ENCODE measurements at regions not wholly inside any gene's neighbourhood (a gene's known extent, or its start where the extent isn't known, plus 50 kb on each side); places are given as distances from the start of the nearest gene placed in this dataset.

DNA sequence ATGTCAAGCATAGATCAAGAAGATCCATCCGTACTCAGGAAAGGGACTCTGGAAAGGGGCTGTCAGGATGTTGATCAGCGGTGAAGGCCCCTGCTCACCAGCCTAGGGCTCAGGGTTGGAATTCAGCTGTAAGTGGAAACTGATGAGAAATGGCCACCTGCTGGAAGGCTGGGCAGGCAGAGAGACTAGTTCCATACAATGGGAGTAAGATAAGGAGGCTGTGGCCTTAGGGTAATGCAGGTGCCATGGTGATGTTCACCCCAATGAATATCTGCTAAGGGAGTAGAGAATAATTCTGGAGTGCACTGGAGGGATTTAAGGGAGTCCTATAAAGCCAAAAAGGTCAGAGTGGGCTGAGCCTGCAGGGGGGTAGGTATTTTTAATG lies 256.6 kb downstream of the CYRIA start:
- H3K36me3 Mint-ChIP-seq (ENCODE audit: insufficient read depth in 1 of 3, low read depth in 3 of 3) = no peaks in the 10 kb centered on the region
- Histone ChIP-seq H2BK5ac (ENCODE audit: insufficient read length, low read length) (no peak overlapping the region), H4K20me1 (ENCODE audit: control insufficient read depth, insufficient read depth, insufficient read length) (no peaks in the 10 kb centered on the region), H2BK15ac (ENCODE audit: low read depth, low read length) (no peak overlapping the region), H3K79me1 (ENCODE audit: insufficient read depth, low read depth, low read length, poor library complexity, severe bottlenecking) (no peaks in the 10 kb centered on the region), H3K23ac (ENCODE audit: insufficient read length, low read depth, low read length) (no peak overlapping the region), H3K23me2 (ENCODE audit: insufficient read length, low read depth, low read length, poor library complexity, severe bottlenecking) (no peaks in the 10 kb centered on the region), H2BK120ac (ENCODE audit: low read depth, low read length, poor library complexity, severe bottlenecking) (no peak overlapping the region), H3T11ph (ENCODE audit: low read length) (no peak overlapping the region), H3K14ac (ENCODE audit: insufficient read depth, low read length) (no peak overlapping the region), H2AK5ac (ENCODE audit: insufficient read length, low read length) (no peak overlapping the region), H3K4me1 (ENCODE audit: insufficient read depth, low read length) (no peaks in the 10 kb centered on the region), H3K27ac (ENCODE audit: insufficient read length, low read depth, low read length) (no peak overlapping the region), H3K4ac (ENCODE audit: low read depth, low read length) (no peak overlapping the region), H3K4me2 (ENCODE audit: insufficient read depth, insufficient read length, low read length) (no peak overlapping the region), H3K18ac (ENCODE audit: insufficient read length, low read depth, low read length) (no peak overlapping the region), H4K91ac (ENCODE audit: insufficient read length, low read depth, low read length) (no peak overlapping the region), H2BK20ac (ENCODE audit: low read depth, low read length, poor library complexity, severe bottlenecking) (no peak overlapping the region), H3K79me2 (ENCODE audit: insufficient read depth, low read length) (no peaks in the 10 kb centered on the region), H3K27me3 (ENCODE audit: insufficient read depth, low read length) (no peaks in the 10 kb centered on the region), H4K5ac (ENCODE audit: insufficient read length, low read depth, low read length) (no peak overlapping the region), H4K8ac (replicated peaks; ENCODE audit: insufficient read length, low read depth, low read length) (no peak overlapping the region), H2BK12ac (ENCODE audit: insufficient read length, low read depth, low read length) (no peak overlapping the region), H2AFZ (ENCODE audit: low read length) (no peak overlapping the region), H3K9me3 (ENCODE audit: control insufficient read depth, low read depth, low read length) (no peaks in the 10 kb centered on the region), H3K56ac (ENCODE audit: insufficient read length, low read depth, low read length) (no peak overlapping the region), H3K9ac (ENCODE audit: extremely low read depth, insufficient read length, low read length) (no peak overlapping the region)
- H3K27ac Mint-ChIP-seq = no peak overlapping the region
- H3K27me3 Mint-ChIP-seq (ENCODE audit: low read depth) = no peaks in the 10 kb centered on the region
- H3K4me3 Mint-ChIP-seq = no peak overlapping the region
- DNase-seq = no peak
- H3K4me1 Mint-ChIP-seq = peaks cover 0 to 5% of the 10 kb centered on the region in 2 experiments; a peak in 1 of 4 replicates
- TF ChIP-seq, protein P1, sequence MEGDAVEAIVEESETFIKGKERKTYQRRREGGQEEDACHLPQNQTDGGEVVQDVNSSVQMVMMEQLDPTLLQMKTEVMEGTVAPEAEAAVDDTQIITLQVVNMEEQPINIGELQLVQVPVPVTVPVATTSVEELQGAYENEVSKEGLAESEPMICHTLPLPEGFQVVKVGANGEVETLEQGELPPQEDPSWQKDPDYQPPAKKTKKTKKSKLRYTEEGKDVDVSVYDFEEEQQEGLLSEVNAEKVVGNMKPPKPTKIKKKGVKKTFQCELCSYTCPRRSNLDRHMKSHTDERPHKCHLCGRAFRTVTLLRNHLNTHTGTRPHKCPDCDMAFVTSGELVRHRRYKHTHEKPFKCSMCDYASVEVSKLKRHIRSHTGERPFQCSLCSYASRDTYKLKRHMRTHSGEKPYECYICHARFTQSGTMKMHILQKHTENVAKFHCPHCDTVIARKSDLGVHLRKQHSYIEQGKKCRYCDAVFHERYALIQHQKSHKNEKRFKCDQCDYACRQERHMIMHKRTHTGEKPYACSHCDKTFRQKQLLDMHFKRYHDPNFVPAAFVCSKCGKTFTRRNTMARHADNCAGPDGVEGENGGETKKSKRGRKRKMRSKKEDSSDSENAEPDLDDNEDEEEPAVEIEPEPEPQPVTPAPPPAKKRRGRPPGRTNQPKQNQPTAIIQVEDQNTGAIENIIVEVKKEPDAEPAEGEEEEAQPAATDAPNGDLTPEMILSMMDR (conservative IDR thresholded peaks at IDR 0.05) = no peak
- H3K9me3 Mint-ChIP-seq = no peaks in the 10 kb centered on the region
- WGBS (ENCODE audit: extremely low coverage, insufficient read length, low lambda C conversion rate) = no CpG with 5 or more reads among the region's 2 CpGs

Data from H9 (cell line).